A673 (cell line): ENCODE measurements at regions not wholly inside any gene's neighbourhood (a gene's known extent, or its start where the extent isn't known, plus 50 kb on each side); places are given as distances from the start of the nearest gene placed in this dataset.
A peak's percentile ranks its signal among the peaks of the same experiment; 100 is the strongest.

Experiments
- BruUV-seq: library from RNA; stranded (reverse); fragments of 400-500 nt; replicated peaks from 2 replicates; lab custom pipeline; 2021; lab: Mats Ljungman, UMichigan
- CTCF ChIA-PET: fragments of 300-600 bp; sonication (Branson Sonifier 250); formaldehyde crosslinking; loops from one replicate; lab custom pipeline; 2022; ENCODE audit warnings: antibody characterized with exemption; lab: Charles Lee
- POLR2A ChIA-PET: fragments of 300-600 bp; sonication (Branson Sonifier 250); formaldehyde crosslinking; loops from one replicate; lab custom pipeline; 2022; ENCODE audit warnings: antibody characterized with exemption; ENCODE audit not compliant: low non-redundant PET; lab: Charles Lee
- DNase-seq: peaks from one replicate; pipeline ENCODE4 v3.0.0-alpha.2; 2015; ENCODE audit warnings: low spot score
- H3K27ac ChIP-seq: fragments of 200-600 bp; sonication (generic); 2 replicates; pipeline ENCODE4 v1.5.1; 2016; ENCODE audit warnings: mixed run types, low read depth, mild to moderate bottlenecking, mixed read lengths, antibody characterized with exemption, low read length; ENCODE audit not compliant: poor library complexity, severe bottlenecking
- H3K27me3 ChIP-seq: fragments of 200-600 bp; sonication (generic); replicated peaks from 2 replicates; pipeline ENCODE4 v1.6.1; 2017; ENCODE audit warnings: mixed run types, low read depth, mild to moderate bottlenecking, mixed read lengths, antibody characterized with exemption, low read length; ENCODE audit not compliant: insufficient read depth, poor library complexity
- H3K36me3 ChIP-seq: fragments of 200-600 bp; sonication (generic); 2 replicates; pipeline ENCODE4 v1.6.1; 2016; ENCODE audit warnings: mixed run types, mild to moderate bottlenecking, mixed read lengths, antibody characterized with exemption, low read length; ENCODE audit not compliant: insufficient read depth, poor library complexity, severe bottlenecking
- H3K4me1 ChIP-seq: fragments of 200-600 bp; sonication (generic); 2 replicates; pipeline ENCODE4 v1.6.1; 2017; ENCODE audit warnings: mixed run types, mild to moderate bottlenecking, mixed read lengths, antibody characterized with exemption, low read length; ENCODE audit not compliant: insufficient read depth, poor library complexity, severe bottlenecking
- H3K4me3 ChIP-seq: fragments of 200-600 bp; sonication (generic); 2 replicates; pipeline ENCODE4 v1.5.1; 2016; ENCODE audit warnings: low read depth, mixed run types, mild to moderate bottlenecking, mixed read lengths, low read length; ENCODE audit not compliant: poor library complexity, severe bottlenecking
- H3K9me3 ChIP-seq: fragments of 200-600 bp; sonication (generic); 2 replicates; pipeline ENCODE4 v1.6.1; 2016; ENCODE audit warnings: mixed run types, low read depth, mild to moderate bottlenecking, mixed read lengths, antibody characterized with exemption, low read length; ENCODE audit not compliant: poor library complexity, severe bottlenecking
- EZH2 ChIP-seq: fragments of 200-600 bp; sonication (generic); IDR thresholded peaks from 2 replicates; pipeline ENCODE4 v1.6.1; 2017; ENCODE audit warnings: borderline replicate concordance, low read depth, mild to moderate bottlenecking, mixed read lengths, antibody characterized with exemption, low read length; ENCODE audit not compliant: poor library complexity, severe bottlenecking
- intact Hi-C: fragments of 100-400 bp; cut with micrococcal nuclease; formaldehyde crosslinking; loops from one replicate; pipeline ENCODE4 v1.10.0; 2022; ENCODE audit not compliant: unreplicated experiment
- TF ChIP-seq, protein P1 (sequence below): fragments of 300-800, 200-600 bp; sonication (generic); conservative IDR thresholded peaks from 2 replicates; pipeline ENCODE4 v1.5.1; 2017; ENCODE audit warnings: low read depth, mild to moderate bottlenecking, antibody characterized with exemption, low read length, moderate library complexity, mixed read lengths

DNA sequence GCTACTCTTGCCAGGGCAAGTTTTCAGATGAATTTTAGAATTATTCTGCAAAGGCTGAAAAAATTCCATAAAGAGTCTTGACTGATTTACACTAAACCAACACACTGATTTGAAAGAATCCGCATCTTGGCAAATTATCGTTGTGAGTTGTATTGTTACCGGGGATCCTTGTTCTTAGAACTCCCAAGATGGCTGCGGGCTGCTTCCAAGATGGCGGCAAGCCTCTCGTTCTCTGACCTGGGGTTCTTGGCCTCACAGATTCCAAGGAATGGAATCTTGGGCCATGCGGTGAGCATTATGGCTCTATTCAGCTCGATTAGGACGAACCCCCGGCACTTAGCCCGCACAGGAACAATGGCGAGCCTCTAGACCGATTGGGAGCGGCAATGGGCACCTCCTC lies 132.5 kb downstream of the ZNF664 start:
- POLR2A ChIA-PET, result no interaction called here
- no TSS peak for BruUV-seq
- H3K9me3 ChIP-seq, result no peaks in the 10 kb centered on the region

GRCh38 chr12:124107351-124107750 lies 134.3 kb downstream of the ZNF664 start:
- no TSS peak for BruUV-seq
- no peak for DNase-seq
- Histone ChIP-seq H3K27ac (no peak overlapping the region), H3K36me3 (no peaks in the 10 kb centered on the region), H3K4me3 (no peak overlapping the region), H3K27me3 (no peaks in the 10 kb centered on the region), H3K9me3 (no peaks in the 10 kb centered on the region), H3K4me1 (peaks cover 16% of the 10 kb centered on the region)
- ChIA-PET CTCF (no interaction called here), POLR2A (no interaction called here)
- intact Hi-C loops, result no loop called here
- no peak for TF ChIP-seq EZH2

More for the DNA sequence above, 132.5 kb downstream of the ZNF664 start:
- no peaks in the 10 kb centered on the region for H3K36me3 ChIP-seq
- H3K27ac ChIP-seq, result no peak overlapping the region
- no peaks in the 10 kb centered on the region for H3K27me3 ChIP-seq
- H3K4me1 ChIP-seq, result peaks cover 6% of the 10 kb centered on the region
- no peak for TF ChIP-seq EZH2
- TF ChIP-seq, protein P1, sequence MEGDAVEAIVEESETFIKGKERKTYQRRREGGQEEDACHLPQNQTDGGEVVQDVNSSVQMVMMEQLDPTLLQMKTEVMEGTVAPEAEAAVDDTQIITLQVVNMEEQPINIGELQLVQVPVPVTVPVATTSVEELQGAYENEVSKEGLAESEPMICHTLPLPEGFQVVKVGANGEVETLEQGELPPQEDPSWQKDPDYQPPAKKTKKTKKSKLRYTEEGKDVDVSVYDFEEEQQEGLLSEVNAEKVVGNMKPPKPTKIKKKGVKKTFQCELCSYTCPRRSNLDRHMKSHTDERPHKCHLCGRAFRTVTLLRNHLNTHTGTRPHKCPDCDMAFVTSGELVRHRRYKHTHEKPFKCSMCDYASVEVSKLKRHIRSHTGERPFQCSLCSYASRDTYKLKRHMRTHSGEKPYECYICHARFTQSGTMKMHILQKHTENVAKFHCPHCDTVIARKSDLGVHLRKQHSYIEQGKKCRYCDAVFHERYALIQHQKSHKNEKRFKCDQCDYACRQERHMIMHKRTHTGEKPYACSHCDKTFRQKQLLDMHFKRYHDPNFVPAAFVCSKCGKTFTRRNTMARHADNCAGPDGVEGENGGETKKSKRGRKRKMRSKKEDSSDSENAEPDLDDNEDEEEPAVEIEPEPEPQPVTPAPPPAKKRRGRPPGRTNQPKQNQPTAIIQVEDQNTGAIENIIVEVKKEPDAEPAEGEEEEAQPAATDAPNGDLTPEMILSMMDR, result no peak
- CTCF ChIA-PET, result no interaction called here
- intact Hi-C loops, result no loop called here
- DNase-seq, result no peak
- H3K4me3 ChIP-seq, result no peak overlapping the region

- peak; percentile 72 for DNase-seq
- intact Hi-C loops, result no loop called here
- no TSS peak for BruUV-seq
- no peaks in the 10 kb centered on the region for H3K9me3 ChIP-seq
- TF ChIP-seq EZH2, result no peak
- TF ChIP-seq, protein P1, result no peak
- H3K27ac ChIP-seq, result no peak overlapping the region
- H3K27me3 ChIP-seq, result no peaks in the 10 kb centered on the region
- H3K4me1 ChIP-seq, result peaks cover 16% of the 10 kb centered on the region
- no peak overlapping the region for H3K4me3 ChIP-seq
- no peaks in the 10 kb centered on the region for H3K36me3 ChIP-seq
- ChIA-PET CTCF (no interaction called here), POLR2A (interaction anchor here (0.6 kb wide), 1 partner anchor 747 kb away, joined by 3 read pairs; no protein-coding TSS in a partner anchor)
Measured at GRCh38 chr12:124109760-124110159, 136.7 kb downstream of the ZNF664 start.

DNA sequence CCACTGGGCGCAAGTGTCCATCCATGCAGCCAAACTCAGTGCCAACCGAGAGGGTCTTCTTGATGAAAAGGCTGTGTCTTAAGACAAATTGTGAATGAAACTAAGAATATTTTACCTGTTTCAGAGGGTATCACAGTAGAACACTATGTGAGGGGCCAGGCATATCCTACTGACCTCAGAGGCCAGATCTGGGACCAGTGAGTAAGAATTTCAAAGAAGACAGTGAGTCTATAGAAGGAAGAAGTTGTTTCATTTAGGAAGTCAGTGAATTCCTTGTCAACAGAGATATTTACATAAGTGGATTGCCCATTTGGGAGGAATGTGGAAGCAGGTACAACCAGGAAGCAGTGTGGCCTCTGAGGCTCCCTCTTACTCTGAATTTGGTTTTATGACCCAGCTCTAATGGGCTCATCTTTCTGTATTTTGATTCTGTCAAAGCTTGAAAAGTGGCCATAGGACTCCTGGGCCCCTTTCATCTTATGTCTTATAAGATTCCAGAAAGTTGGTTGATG lies 137.4 kb downstream of the ZNF664 start:
- no TSS peak for BruUV-seq
- Histone ChIP-seq H3K9me3 (no peaks in the 10 kb centered on the region), H3K36me3 (no peaks in the 10 kb centered on the region), H3K27me3 (no peaks in the 10 kb centered on the region), H3K4me3 (no peak overlapping the region), H3K4me1 (peaks cover 16% of the 10 kb centered on the region), H3K27ac (no peak overlapping the region)
- DNase-seq, result peak; percentile 26
- intact Hi-C loops, result no loop called here
- no peak for TF ChIP-seq EZH2
- TF ChIP-seq, protein P1, result no peak
- CTCF ChIA-PET, result interaction anchor here (0.6 kb wide), 1 partner anchor 58 kb away, joined by 10 read pairs; no protein-coding TSS in a partner anchor
- POLR2A ChIA-PET, result no interaction called here
